NCI-H82 (cell line): ENCODE measurements at regions not wholly inside any gene's neighbourhood (a gene's known extent, or its start where the extent isn't known, plus 50 kb on each side); places are given as distances from the start of the nearest gene placed in this dataset.

ENCODE experiments used
- DNase-seq: peaks from one replicate; lab custom pipeline; 2025; lab: John Stamatoyannopoulos, UW

- DNase-seq, result no peak
Observed at GRCh38 chr4:71691416-71692073, 92.3 kb downstream of the GC start.

GRCh38 chr4:71689822-71690221 is 94.1 kb downstream of the GC start:
- no peak for DNase-seq

- DNase-seq, result no peak
Observed at GRCh38 chr4:71687056-71687455, 96.8 kb downstream of the GC start.

- DNase-seq, result no peak
Observed at GRCh38 chr4:71685975-71686374, 97.9 kb downstream of the GC start.

GRCh38 chr4:71683309-71683708 is 100.6 kb downstream of the GC start:
- no peak for DNase-seq

- DNase-seq, result no peak
Observed at GRCh38 chr4:71680706-71681105, 103.2 kb downstream of the GC start.

- no peak for DNase-seq
Observed at GRCh38 chr4:71677568-71677967, 106.3 kb downstream of the GC start.

GRCh38 chr4:71669291-71669690 is 114.6 kb downstream of the GC start:
- no peak for DNase-seq

- DNase-seq, result no peak
Observed at GRCh38 chr4:71665358-71665757, 118.5 kb downstream of the GC start.

GRCh38 chr4:71664366-71664765 is 119.5 kb downstream of the GC start:
- DNase-seq, result no peak

- DNase-seq, result no peak
Observed at GRCh38 chr4:71663780-71664179, 120.1 kb downstream of the GC start.

GRCh38 chr4:71659979-71660378 is 123.9 kb downstream of the GC start:
- no peak for DNase-seq

GRCh38 chr4:71648923-71649322 is 135.0 kb downstream of the GC start:
- DNase-seq, result no peak

- no peak for DNase-seq
Observed at GRCh38 chr4:71648448-71648847, 135.4 kb downstream of the GC start.

- DNase-seq, result no peak
Observed at GRCh38 chr4:71639380-71639779, 144.5 kb downstream of the GC start.

- no peak for DNase-seq
Observed at GRCh38 chr4:71635139-71635748, 148.6 kb downstream of the GC start.

- no peak for DNase-seq
Observed at GRCh38 chr4:71634364-71634763, 149.5 kb downstream of the GC start.

GRCh38 chr4:71630803-71631202 is 153.1 kb downstream of the GC start:
- DNase-seq, result no peak

GRCh38 chr4:71625005-71625404 is 158.9 kb downstream of the GC start:
- peak; percentile 33 for DNase-seq
